COLO829 (cell line): ENCODE measurements at regions not wholly inside any gene's neighbourhood (a gene's known extent, or its start where the extent isn't known, plus 50 kb on each side); places are given as distances from the start of the nearest gene placed in this dataset.
"Not testable (repeated sequence)": the region's sequence is repeated elsewhere in the genome, so short reads cannot be mapped to it uniquely, and the experiment has no call there.

Source experiments
- DNase-seq: peaks from one replicate; pipeline ENCODE4 v3.0.0; 2012; ENCODE audit warnings: low spot score

DNA sequence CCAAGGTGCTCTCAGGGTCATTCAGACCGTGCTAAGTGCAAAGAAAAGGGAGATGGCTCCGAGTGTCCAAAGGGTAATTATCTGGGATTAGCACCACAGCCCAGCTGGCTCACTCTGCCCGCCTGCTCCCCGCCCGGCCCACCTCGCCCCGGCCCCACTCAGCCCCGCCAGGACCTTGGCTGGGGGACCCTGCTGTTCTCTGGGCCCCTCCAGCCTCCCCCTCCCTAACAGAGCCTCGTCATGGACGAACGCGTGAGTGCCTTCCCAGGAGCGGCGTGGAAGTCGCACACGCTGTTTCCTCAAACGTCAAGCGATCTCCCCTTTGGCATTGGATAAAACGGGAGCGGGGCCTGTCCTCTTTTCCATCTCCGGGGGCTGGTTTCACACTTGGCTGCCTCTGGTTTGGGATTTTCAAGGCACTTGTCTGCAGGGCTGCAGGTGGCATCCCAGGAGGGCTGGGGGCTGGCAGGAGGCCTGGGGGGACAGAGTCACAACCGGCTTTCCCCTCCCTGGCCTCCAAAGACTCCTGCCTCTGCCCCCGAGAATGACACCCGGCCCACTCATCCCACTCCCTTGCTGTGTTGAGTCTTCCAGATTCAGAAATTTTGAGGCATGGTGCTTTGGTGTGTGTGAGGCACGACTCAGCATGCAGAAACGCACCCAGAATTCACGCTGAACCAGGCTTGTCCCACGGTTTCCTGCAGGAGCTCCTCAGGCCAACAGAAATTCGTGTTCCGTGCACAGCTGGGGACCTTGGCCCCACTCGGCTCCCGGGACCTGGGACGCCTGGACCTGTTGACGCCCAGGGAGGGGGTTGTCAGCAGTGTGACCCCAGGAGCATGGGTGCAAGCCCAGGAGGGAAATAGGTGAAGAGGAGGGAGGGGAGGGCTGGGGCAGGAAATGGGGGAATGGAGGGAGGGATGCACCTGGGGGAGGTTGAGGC is 110.0 kb downstream of the PDGFA start:
- no peak for DNase-seq

DNA sequence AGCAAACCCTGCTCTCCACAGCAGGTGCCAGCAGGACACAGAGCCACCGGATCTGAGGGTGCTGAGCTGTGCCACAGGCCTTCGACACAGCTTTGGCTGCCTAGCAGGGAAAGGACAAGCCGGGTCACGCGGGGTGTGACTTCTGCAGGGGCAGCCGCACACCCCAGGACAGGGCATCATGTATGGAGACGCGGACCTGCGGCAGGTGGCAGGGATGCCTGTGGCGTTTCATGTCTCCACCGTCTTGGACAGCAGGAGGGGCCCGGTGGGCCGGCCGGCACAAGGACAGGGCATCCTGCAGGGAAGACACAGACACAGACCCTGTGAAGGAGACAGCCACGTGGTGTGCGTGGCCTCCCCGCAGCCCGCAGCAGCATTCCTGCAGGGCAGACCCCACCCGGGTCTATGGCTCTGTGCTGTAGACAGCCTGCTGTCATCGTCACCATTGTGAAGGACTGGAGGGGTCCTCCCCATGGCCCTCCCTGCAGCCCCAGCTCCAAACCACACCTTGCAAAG is 109.2 kb downstream of the PDGFA start:
- no peak for DNase-seq

DNA sequence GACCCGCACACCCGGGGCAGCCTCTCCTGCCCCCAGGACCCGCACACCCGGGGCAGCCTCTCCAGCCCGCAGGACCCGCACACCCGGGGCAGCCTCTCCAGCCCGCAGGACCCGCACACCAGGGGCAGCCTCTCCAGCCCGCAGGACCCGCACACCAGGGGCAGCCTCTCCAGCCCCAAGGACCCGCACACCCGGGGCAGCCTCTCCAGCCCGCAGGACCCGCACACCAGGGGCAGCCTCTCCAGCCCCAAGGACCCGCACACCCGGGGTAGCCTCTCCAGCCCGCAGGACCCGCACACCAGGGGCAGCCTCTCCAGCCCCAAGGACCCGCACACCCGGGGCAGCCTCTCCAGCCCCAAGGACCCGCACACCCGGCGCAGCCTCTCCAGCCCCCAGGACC is 108.5 kb downstream of the PDGFA start:
- not testable (repeated sequence) for DNase-seq

DNA sequence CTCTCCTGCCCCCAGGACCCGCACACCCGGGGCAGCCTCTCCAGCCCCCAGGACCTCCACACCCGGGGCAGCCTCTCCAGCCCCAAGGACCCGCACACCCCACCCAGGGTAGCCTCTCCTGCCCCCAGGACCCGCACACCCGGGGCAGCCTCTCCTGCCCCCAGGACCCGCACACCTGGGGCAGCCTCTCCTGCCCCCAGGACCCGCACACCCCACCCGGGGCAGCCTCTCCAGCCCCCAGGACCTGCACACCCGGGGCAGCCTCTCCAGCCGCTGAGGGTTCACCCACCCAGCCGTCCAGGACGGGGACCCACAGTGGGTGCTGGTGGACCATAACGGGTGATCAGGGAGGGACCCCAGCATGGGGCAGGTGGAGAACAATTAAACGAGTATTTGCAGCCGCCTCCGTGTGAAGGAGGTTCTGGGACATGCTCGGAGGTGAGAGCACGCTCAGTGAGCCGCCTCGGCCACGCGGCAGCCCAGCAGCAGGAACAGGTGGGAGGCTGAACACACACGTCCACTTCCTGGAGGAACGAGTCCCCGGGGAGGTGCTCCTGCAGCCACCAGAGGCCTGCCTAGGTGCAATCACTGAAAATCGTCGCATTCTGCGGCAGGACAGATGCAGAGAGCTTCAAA is 107.9 kb downstream of the PDGFA start:
- no peak for DNase-seq

DNA sequence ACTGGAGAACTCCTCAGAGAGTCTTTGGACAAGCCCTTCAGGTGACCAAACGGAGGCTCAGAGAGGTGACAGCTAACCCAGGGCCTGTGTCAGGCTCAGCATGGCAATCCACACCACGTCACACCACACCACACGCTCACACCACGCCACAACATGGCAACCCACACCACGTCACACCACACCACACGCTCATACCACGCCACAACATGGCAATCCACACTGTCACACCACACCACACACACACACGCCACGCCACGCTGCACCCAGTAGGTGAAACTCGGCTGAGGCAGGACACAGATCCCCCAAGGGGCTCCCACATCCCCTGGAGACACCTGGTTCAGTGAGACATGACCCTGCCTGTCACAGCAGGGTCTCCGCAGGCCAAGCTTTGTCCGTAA is 107.3 kb downstream of the PDGFA start:
- DNase-seq = no peak

DNA sequence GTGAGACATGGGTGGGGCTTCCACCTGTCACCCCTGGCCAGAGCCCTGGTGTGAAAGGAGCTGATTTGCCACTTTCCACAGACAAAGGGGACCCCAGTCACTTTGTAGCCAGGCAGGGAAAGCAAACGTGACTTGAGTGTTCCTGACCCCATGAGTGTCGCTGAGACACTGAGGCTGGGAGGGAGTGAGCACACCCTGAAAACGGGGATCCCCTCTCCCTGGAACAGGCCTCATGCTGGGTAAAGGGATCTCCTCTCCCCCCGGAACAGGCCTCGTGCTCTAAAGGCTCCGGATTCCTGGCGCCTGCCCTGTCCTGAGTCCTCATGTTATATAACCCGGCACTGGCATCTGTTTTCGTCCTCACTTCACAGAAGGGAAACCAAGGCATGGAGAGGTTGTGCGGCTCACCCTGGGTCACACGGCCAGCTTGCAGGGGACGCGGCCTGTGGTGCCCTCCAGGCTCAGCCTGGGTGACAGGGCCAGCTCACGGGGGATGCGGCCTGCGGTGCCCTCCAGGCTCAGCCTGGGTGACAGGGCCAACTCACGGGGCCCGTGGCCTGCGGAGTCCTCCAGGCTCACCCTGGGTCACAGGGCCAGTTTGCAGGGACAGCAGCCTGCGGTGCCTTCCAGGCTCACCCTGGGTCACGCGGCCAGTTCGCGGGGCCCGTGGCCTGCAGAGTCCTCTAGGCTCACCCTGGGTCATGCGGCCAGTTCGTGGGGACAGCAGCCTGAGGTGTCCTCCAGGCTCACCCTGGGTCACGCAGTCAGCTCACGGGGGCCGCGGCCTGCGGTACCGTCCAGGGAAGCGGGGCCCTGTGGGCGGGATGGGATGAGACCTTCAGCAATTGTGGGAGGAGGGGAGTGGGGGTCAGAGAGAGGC is 104.7 kb downstream of the PDGFA start:
- DNase-seq = no peak

DNA sequence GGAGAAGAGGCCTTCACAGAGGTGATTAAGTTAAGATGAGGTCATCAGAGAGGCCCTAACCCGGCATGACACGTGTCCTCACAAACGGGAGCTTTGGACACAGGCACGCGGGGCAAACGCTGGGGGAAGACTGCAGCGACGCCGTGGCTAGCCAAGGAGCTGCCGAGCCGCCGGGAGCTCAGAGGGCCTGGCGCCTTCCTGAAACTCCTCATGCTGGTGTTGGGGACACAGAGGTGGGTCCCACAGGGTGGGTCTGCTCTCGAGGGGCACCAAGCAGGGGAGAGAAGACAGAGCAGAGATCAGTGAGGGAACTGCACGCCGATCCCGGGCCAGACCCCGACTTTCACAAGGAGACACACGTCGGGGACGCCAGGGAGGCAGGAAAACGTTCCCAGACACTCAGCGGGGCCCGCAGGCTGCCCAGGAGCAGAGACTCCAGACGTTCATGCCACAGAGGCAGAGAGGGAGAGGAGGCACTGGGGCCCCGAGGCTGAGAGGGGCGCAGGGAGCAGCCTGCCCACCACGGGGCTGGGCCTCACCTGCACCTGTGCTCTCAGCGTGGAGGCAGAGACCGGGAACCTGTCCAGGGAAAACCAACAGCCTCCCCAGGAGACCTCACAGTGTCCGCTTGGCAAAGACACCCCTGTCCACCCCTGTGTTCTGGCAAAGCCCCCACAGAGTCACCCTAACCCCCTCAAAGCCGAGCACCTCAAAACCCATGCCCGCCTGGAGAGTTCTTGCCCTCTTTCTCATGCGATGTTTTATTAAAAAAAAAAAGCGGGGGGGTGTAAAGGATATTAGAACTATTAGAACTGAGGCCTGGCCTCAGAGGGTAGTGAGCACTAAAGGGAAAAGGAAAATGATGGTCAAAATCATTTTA is 103.8 kb downstream of the PDGFA start:
- DNase-seq = no peak

DNA sequence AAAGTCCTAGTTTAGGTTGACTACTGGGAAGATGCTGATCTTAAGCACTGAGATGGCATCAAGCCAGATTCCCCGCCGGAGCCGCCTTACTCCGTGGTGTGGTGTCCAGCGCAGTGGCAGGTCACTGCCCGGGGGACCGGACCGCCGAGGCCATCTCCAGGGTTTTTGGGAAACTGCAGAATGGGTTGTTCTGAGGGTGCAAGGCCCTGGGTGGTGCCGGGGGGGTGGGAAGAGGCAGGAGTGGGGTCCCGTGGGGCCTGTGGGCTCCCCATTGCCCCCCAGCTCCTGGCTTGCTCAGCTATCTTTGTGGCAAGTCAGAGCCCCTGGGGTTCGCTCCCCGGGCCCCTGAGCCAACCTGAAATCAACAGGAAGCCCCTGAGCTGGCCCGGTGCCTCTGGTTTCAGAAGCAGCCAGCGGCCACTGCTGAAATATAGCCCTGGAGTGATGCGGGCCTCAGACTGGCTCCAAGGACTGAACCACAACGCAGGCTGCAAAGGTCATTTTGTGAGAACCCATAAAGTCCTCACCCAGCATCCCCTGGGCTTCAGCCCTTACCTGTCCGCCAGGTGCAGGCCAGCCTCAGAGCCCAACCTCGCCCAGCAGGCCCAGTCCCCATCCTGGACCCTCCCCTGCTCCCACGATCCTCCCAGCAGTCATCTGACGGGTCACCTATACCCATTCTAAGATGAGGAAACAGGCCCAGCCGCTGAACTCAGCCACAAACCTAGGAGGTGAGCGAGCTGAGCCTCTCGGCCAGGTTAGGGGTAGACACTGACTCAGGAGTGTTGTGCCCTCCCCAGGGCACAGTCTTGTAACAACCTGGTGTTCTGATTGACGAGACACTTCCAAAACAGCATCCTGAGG is 102.7 kb downstream of the PDGFA start:
- DNase-seq = no peak

DNA sequence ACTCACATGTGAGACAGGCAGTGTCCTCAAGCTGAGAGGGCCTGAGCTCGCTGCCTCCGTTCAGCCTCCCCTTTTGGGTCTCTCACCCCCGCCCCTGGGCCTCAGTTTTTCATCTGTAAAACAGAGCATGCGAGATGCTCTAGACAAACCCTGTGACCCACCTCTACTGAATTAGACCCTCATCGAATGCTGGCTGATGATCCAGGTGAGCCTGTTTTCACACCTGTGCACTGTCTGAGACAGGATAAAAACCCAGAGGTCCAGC is 102.1 kb downstream of the PDGFA start:
- DNase-seq = no peak

DNA sequence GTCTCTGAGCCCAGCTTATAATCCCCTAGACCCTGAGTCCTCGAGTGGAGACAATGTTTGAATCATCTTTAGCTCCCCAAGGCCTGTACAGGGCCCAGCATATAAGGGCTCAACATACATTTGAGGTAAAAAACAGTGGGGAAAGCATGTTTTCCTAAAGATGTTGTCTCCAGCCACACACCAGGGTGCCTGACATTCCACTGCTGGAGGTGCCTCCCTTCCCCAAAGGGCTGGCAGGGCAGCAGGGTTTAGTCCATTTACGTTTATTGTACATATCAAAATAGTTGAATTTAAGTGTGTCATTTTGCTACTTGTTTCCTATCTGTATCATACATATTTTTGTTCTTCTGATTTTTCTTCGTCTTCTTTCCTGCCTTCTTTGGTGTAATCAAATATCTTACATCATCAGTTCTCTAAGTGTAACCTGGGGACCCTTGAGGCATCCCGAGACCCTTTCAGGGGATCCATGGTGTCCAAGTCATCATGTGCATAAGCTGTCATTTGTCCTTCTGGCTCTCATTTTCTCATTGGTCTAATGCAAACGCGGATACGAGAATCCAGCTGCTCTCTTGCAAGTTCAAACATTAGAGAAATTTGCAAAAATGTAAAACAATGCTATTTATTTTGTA is 101.6 kb downstream of the PDGFA start:
- no peak for DNase-seq

DNA sequence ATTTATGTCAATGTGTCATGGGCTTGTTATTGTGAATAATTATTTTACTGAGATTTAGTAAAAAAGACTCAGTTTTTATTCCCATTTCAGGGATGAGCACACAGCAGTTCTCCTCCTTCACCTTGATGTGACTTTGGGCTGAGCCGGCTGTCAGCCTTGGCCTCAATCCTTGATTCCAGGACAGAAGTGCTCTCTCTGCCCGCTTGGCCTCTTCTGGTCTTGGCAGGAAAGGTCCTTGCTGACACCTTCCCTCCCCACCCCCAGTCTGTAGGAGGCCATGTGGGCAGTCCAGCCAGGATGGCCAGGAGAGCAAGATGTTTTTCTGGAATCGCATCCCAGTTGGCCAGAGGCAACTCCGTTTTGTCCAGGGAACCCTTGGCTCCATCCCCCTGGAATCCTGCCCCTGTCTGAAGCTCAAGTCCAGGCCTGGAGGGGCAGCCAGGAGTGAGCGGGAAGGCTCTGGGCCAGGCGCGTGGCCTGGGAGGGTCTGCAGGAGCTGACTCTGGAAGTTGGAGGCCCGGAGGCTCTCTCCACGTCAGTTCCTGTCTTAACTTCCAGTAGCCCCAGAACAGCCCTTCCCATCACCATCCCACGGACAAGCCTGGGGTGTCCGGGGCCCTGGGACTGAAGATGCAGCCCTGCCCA is 100.9 kb downstream of the PDGFA start:
- no peak for DNase-seq

DNA sequence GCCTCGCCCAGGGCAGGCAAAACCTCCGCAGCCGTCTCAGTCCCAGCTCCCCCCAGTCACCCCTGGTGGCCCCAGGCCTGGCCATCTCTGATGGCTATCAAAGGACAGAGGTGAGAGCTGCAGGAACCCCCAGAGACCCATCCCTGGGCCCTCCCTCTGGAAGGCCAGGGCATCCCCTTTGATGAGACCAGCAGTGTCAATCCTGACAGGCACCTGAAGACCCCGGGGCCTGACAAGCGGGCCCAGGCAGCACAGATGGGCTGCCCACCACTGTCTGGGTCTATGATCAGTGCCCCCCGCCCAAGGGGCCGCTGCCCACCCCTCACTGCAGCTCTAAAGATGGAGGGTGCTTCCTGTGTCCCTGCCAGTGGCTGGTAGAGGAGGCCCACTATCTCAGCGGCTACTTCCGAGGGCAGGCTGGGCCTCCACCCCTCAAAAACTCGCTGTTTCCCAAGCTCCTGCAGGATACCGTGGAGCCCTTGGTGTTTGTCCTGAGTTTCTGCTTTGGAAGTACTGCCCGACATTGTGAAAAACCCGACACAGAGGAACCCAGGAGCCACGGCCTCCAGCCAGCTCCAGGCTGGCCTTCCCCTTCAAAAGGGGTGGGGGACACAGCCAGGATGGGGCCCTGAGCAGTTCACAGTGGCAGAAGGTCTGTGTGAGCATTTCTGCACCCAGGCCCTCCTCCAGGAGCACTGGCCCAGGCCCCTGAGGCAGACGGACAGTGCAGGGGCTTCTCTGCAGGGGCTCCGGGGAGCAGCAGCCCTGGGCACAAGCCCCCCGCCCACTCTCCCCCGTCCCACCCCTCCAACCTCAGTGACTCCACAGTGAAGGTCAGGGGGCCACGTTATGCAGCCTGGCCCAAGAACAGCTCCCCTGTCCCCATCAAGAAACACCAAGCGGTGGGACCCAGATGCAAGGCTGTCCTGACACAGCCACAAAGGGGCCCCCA is 99.2 kb downstream of the PDGFA start:
- no peak for DNase-seq

DNA sequence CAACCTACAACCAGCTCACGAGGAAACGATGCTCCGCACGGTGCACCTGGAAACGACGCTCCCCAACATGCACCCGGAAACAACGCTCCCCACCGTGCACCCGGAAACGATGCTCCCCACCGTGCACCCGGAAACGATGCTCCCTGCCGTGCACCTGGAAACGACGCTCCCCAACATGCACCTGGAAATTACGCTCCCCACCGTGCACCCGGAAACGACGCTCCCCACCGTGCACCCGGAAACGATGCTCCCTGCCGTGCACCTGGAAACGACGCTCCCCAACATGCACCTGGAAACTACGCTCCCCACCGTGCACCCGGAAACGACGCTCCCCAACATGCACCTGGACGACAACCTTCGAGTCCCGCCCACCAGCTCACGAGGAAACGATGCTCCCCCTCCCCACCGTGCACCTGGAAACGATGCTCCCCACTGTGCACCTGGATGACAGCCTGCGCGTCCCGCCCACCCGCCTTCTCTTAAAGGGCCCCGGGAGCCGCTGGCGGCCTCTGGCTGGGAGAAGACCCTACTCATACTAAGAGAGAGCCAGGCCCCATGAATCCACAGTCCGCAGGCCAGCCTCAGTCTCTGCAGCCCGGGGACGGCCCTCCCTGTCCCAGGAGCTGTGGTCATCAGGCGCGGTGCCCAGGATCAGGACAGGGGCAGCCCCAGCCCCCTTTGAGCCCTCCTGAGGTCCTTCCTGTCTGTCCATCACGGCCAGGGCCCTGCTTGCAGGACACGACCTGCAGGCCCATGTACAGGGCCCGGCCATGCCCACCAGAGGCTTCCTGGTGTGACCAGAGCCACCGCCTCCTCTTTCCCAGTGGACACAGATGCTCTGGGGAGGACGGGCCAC is 98.3 kb downstream of the PDGFA start:
- no peak for DNase-seq

DNA sequence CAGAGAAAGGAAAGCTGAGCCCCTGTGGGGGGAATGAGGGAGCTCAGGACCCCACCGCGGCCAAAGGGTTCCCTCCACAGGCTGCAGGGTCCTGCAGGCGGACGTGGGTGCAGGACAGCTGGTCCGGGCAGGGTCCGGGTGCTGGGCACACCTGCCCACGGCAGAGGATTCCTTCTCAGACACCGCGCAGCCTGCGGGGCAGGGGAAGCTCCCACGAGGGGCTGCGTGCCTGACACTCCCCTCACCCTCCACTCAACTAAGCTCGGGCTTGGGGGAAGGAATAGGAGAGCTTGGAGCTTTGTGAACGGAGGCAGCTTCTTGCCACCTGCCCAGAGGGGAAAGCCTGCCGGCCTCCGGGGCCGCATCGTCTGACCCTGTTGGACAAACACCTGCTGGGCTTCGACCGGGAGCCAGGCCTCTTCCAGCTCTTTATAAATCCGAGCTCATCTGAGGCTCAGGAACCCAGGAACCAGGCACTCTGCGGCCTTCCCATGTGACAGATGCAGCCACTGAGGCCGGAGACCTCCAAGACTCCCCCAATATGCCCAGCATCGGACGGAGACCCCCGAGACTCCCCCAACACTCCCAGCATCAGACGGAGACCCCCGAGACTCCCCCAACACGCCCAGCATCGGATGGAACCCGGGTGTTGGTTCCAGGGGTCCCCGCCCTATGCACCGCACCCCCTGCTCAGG is 97.3 kb downstream of the PDGFA start:
- no peak for DNase-seq

DNA sequence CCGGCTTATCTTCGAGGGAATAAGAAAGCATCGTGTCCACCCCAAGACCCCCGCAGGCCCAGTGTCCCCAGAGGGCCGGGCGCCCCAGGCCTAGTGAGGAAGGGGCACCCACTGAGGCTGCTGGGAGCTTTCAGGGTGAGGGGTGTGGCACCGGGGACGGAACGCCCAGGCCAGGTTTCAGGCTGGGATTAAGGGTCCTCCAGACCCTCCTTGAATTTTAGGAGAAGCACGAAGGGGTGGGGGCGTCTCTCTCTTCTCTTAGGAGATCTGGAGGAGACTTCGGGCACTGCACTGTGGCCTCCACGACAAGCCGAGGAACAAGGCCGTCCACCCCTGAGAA is 96.8 kb downstream of the PDGFA start:
- DNase-seq = no peak

DNA sequence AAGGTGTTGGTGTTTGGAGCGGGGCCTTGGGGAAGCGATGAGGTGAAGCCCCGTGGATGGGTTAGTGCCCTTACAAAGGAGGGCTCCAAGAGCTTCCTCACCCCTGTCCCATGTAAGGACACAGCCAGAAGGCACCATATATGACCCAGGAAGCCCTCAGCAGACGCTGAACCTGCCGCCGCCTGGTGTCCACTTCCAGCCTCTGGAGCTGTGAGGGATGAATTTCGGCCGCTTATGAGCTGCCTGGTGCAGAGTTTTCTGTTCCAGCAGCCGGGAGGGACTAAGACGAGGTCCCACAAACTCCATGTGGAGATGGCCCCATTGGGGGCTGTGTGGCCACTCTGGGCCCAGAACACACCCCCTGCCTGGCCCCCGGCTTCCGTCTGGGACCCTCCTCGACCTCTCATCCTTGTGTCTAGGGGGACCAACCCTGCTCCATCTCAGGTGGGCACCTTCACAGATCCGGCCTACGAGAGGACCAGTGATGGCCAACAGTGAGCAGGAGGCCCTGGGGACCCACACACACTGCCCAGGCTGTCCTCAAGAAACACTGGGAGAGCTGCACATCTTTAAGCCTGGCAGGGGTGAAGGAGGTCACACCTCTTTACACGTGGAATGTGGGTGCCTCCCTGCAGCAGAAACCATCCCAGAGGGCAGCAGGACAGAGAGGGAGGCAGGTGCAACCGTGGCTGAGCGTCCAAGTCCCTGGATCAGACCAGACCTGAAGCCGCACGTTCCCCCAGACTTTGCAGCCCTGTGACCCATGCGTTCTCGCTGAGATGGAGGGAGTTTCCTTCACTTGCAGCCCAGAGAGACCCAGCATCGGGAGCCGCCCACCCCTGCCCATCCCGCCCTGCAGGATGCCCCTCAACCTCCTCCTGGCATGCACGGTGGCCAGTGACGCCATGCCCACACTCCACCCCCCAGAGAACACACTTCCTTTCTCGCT is 96.1 kb downstream of the PDGFA start:
- no peak for DNase-seq
